Lung (tissue), 11 donors: ENCODE measurements at regions not wholly inside any gene's neighbourhood (a gene's known extent, or its start where the extent isn't known, plus 50 kb on each side); places are given as distances from the start of the nearest gene placed in this dataset.

Experiments used
- ATAC-seq: fragments of 200-7000 bp; cut with Tn5 transposase; one replicate; pipeline ENCODE4 v1.9.1; 2020; ENCODE audit warnings: moderate number of reproducible peaks; ENCODE audit not compliant: insufficient read depth, low FRiP score
- DNase-seq, 3 donors: peaks; one replicate each; pipeline ENCODE4 v3.0.0-alpha.2; 2013 to 2017
- H3K27ac ChIP-seq, 2 donors: one replicate each; pipeline ENCODE4 v1.5.1; 2013; ENCODE audit warnings: mild to moderate bottlenecking in 2 of 2, moderate library complexity in 2 of 2, control low read depth in 1 of 2, inconsistent platforms in 1 of 2, low read depth in 1 of 2, low read length in 1 of 2
- H3K27me3 ChIP-seq, 3 donors: one replicate each; pipeline ENCODE4 v1.5.1; 2013; ENCODE audit warnings: low read length in 2 of 3; ENCODE audit not compliant: control insufficient read depth in 3 of 3, insufficient read depth in 3 of 3
- H3K36me3 ChIP-seq, 4 donors: one replicate each; pipeline ENCODE4 v1.5.1; 2013; ENCODE audit warnings: low read length in 4 of 4, mild to moderate bottlenecking in 1 of 4, moderate library complexity in 1 of 4; ENCODE audit not compliant: control insufficient read depth in 4 of 4, insufficient read depth in 4 of 4
- H3K4me1 ChIP-seq, 5 donors: one replicate each; pipeline ENCODE4 v1.5.1; 2013; ENCODE audit warnings: low read length in 5 of 5, mild to moderate bottlenecking in 2 of 5, moderate library complexity in 1 of 5; ENCODE audit not compliant: control insufficient read depth in 5 of 5, insufficient read depth in 5 of 5
- H3K4me3 ChIP-seq: one replicate; pipeline ENCODE4 v1.5.1; 2013; ENCODE audit warnings: mild to moderate bottlenecking, control low read depth, moderate library complexity
- H3K9ac ChIP-seq, 2 donors: one replicate each; pipeline ENCODE4 v1.5.1; 2013; ENCODE audit warnings: low read length in 2 of 2, control low read depth in 1 of 2; ENCODE audit not compliant: insufficient read depth in 1 of 2
- H3K9me3 ChIP-seq, 4 donors: one replicate each; pipeline ENCODE4 v1.5.1; 2013; ENCODE audit warnings: low read length in 3 of 4, mild to moderate bottlenecking in 1 of 4, moderate library complexity in 1 of 4; ENCODE audit not compliant: control insufficient read depth in 4 of 4, insufficient read depth in 3 of 4
- CTCF ChIP-seq: IDR thresholded peaks from 2 replicates; pipeline ENCODE4 v1.5.1; 2012; ENCODE audit warnings: mild to moderate bottlenecking; ENCODE audit errors: control extremely low read depth, extremely low read depth
- WGBS, 2 donors: extraction: QIAGEN DNeasy Blood & Tissue Kit; methylation state at CpG; one replicate each; pipeline ENCODE4 v1.1.7; 2013; 5-methylcytosine and 5-hydroxymethylcytosine counted together
- donor health status: control.
- donor health status: control.
- donor health status: Bipolar disorder and iron deficiency.
- donor health status: healthy.
- donor health status: DM: yes; HTN: yes; CAD: no.

GRCh38 chr2:143823296-143823695 is 694.1 kb downstream of the ARHGAP15 start:
- WGBS, 2 donors, result 79 to 85% methylated on average over 2 of the region's 2 CpGs
- H3K9me3 ChIP-seq, result no peaks in the 10 kb centered on the region
- ATAC-seq (no peak), DNase-seq (no peak)
- H3K36me3 ChIP-seq, result no peaks in the 10 kb centered on the region
- H3K4me3 ChIP-seq, result no peak overlapping the region
- no peak overlapping the region for H3K27ac ChIP-seq
- no peak overlapping the region for H3K9ac ChIP-seq
- no peak for TF ChIP-seq CTCF
- peaks cover 0 to 12% (median 5%) of the 10 kb centered on the region in 5 donors for H3K4me1 ChIP-seq
- no peaks in the 10 kb centered on the region for H3K27me3 ChIP-seq

- Histone ChIP-seq H3K27me3 (no peaks in the 10 kb centered on the region), H3K4me3 (no peak overlapping the region), H3K4me1 (peaks cover 0 to 12% (median 5%) of the 10 kb centered on the region in 5 donors), H3K27ac (no peak overlapping the region), H3K36me3 (no peaks in the 10 kb centered on the region), H3K9ac (no peak overlapping the region), H3K9me3 (no peaks in the 10 kb centered on the region)
- ATAC-seq (no peak), DNase-seq (no peak)
- TF ChIP-seq CTCF, result no peak
- WGBS, 2 donors, result 96 to 97% methylated on average over 8 of the region's 8 CpGs
Measured at GRCh38 chr2:143822736-143823135, 693.5 kb downstream of the ARHGAP15 start.

- no peak for ATAC-seq
- Histone ChIP-seq H3K4me1 (peaks cover 0 to 12% (median 5%) of the 10 kb centered on the region in 5 donors), H3K4me3 (no peak overlapping the region), H3K27ac (no peak overlapping the region), H3K27me3 (no peaks in the 10 kb centered on the region), H3K36me3 (no peaks in the 10 kb centered on the region), H3K9me3 (no peaks in the 10 kb centered on the region), H3K9ac (no peak overlapping the region)
- TF ChIP-seq CTCF, result no peak
- DNase-seq, result no peak
- WGBS, 2 donors, result 80 to 88% methylated on average over 7 of the region's 7 CpGs
Measured at GRCh38 chr2:143819764-143820163, 690.5 kb downstream of the ARHGAP15 start.

- DNase-seq, result no peak
- Histone ChIP-seq H3K9ac (no peak overlapping the region), H3K27me3 (no peaks in the 10 kb centered on the region), H3K27ac (no peak overlapping the region), H3K4me3 (no peak overlapping the region), H3K36me3 (no peaks in the 10 kb centered on the region), H3K4me1 (peaks cover 0 to 10% (median 5%) of the 10 kb centered on the region in 5 donors), H3K9me3 (no peaks in the 10 kb centered on the region)
- WGBS, 2 donors, result 15 to 16% methylated on average over 1 of the region's 1 CpG
- ATAC-seq, result no peak
- TF ChIP-seq CTCF, result no peak
Measured at GRCh38 chr2:143819190-143819735, 690.0 kb downstream of the ARHGAP15 start.
